ENCODE measurements at regions not wholly inside any gene's neighbourhood (a gene's known extent, or its start where the extent isn't known, plus 50 kb on each side); places are given as distances from the start of the nearest gene placed in this dataset.

DNA sequence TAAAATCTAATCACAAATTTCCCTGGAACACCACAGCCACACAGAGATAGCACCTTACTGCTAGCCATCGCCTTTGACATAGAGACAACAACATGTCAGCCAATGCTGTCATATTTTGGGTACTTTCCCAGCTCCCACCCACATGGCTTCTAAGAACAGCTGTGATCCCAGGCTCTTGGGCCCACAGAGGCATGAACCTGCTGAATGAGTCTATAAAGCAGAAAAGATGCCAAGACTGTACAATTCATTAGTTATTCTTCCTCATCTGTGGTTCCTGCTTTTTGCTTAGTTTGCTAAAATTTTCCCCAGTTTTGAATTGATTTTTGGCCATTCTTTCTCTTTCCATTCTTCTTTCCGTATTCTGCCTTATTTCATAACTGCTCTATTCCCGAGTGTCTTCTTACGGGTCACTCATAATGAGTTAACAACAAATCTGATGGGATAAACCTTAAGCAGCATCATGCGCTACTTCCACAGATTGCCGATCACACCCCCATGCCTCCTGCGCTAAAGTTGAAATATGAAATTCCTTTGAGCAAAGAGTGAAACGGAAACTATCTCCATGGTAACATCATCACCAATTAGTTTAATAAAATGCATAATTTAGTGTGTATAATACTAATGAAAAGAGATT lies 327.3 kb upstream of the HSF2 start:
- H3K27me3 Mint-ChIP-seq (ENCODE audit: low read depth): no peaks in the 10 kb centered on the region
- H3K27me3 ChIP-seq (ENCODE audit: insufficient read depth, low read length): no peaks in the 10 kb centered on the region
- no peak overlapping the region for H2AFZ ChIP-seq (ENCODE audit: low read length)
- no peaks in the 10 kb centered on the region for H3K79me2 ChIP-seq (ENCODE audit: insufficient read depth, low read length)
- H3K4me1 ChIP-seq (ENCODE audit: insufficient read depth, low read length): peaks cover 3% of the 10 kb centered on the region; the same call in 1 of the 2 replicates
- H2BK120ac ChIP-seq (ENCODE audit: low read depth, low read length, poor library complexity, severe bottlenecking): no peak overlapping the region
- H4K20me1 ChIP-seq (ENCODE audit: control insufficient read depth, insufficient read depth, insufficient read length): no peaks in the 10 kb centered on the region
- no peak overlapping the region for H2BK5ac ChIP-seq (ENCODE audit: insufficient read length, low read length)
- H3K79me1 ChIP-seq (ENCODE audit: insufficient read depth, low read depth, low read length, poor library complexity, severe bottlenecking): no peaks in the 10 kb centered on the region
- H3K23ac ChIP-seq (ENCODE audit: insufficient read length, low read depth, low read length): no peak overlapping the region
- H2BK15ac ChIP-seq (ENCODE audit: low read depth, low read length): no peak overlapping the region
- no peak overlapping the region for H2BK12ac ChIP-seq (ENCODE audit: insufficient read length, low read depth, low read length)
- H3K14ac ChIP-seq (ENCODE audit: insufficient read depth, low read length): no peak overlapping the region
- H2AK5ac ChIP-seq (ENCODE audit: insufficient read length, low read length): no peak overlapping the region
- no peak overlapping the region for H4K5ac ChIP-seq (ENCODE audit: insufficient read length, low read depth, low read length)
- H3K27ac Mint-ChIP-seq: no peak overlapping the region; a peak in 2 of 7 replicates
- no CpG with 5 or more reads among the region's 8 CpGs for WGBS (ENCODE audit: extremely low coverage, insufficient read length, low lambda C conversion rate)
- no peak overlapping the region for H4K91ac ChIP-seq (ENCODE audit: insufficient read length, low read depth, low read length)
- H3K4ac ChIP-seq (ENCODE audit: low read depth, low read length): no peak overlapping the region
- H3K36me3 Mint-ChIP-seq (ENCODE audit: insufficient read depth in 1 of 3, low read depth in 3 of 3): no peaks in the 10 kb centered on the region
- no peaks in the 10 kb centered on the region for H3K9me3 ChIP-seq (ENCODE audit: control insufficient read depth, low read depth, low read length)
- H3K23me2 ChIP-seq (ENCODE audit: insufficient read length, low read depth, low read length, poor library complexity, severe bottlenecking): no peaks in the 10 kb centered on the region
- H3K4me2 ChIP-seq (ENCODE audit: insufficient read depth, insufficient read length, low read length): no peak overlapping the region
- peaks cover 4 to 9% of the 10 kb centered on the region in 2 experiments for H3K4me1 Mint-ChIP-seq
- H3K18ac ChIP-seq (ENCODE audit: insufficient read length, low read depth, low read length): no peak overlapping the region
- H3K27ac ChIP-seq (ENCODE audit: insufficient read length, low read depth, low read length): no peak overlapping the region
- no peak overlapping the region for H3K4me3 Mint-ChIP-seq
- no peaks in the 10 kb centered on the region for H3K9me3 Mint-ChIP-seq
- TF ChIP-seq, protein P1, sequence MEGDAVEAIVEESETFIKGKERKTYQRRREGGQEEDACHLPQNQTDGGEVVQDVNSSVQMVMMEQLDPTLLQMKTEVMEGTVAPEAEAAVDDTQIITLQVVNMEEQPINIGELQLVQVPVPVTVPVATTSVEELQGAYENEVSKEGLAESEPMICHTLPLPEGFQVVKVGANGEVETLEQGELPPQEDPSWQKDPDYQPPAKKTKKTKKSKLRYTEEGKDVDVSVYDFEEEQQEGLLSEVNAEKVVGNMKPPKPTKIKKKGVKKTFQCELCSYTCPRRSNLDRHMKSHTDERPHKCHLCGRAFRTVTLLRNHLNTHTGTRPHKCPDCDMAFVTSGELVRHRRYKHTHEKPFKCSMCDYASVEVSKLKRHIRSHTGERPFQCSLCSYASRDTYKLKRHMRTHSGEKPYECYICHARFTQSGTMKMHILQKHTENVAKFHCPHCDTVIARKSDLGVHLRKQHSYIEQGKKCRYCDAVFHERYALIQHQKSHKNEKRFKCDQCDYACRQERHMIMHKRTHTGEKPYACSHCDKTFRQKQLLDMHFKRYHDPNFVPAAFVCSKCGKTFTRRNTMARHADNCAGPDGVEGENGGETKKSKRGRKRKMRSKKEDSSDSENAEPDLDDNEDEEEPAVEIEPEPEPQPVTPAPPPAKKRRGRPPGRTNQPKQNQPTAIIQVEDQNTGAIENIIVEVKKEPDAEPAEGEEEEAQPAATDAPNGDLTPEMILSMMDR (conservative IDR thresholded peaks at IDR 0.05): no peak
- H3T11ph ChIP-seq (ENCODE audit: low read length): no peak overlapping the region
- no peak overlapping the region for H3K56ac ChIP-seq (ENCODE audit: insufficient read length, low read depth, low read length)
- no peak overlapping the region for H4K8ac ChIP-seq (replicated peaks; ENCODE audit: insufficient read length, low read depth, low read length)
- no peak for DNase-seq
- H2BK20ac ChIP-seq (ENCODE audit: low read depth, low read length, poor library complexity, severe bottlenecking): no peak overlapping the region
- no peak overlapping the region for H3K9ac ChIP-seq (ENCODE audit: extremely low read depth, insufficient read length, low read length)

Data from H9 (cell line).